SK-N-SH (cell line): ENCODE measurements at regions not wholly inside any gene's neighbourhood (a gene's known extent, or its start where the extent isn't known, plus 50 kb on each side); places are given as distances from the start of the nearest gene placed in this dataset.

Experiments used
- CTCF ChIA-PET: fragments of 300-600, 350-600 bp; formaldehyde crosslinking; extraction: SDS; loops from one replicate; lab custom pipeline; 2021; lab: Yijun Ruan, JAX
- POLR2A ChIA-PET: fragments of 350-600 bp; sonication (Branson Sonifier 250); formaldehyde crosslinking; extraction: SDS; loops from one replicate; lab custom pipeline; 2020; ENCODE audit warnings: antibody characterized with exemption, inconsistent platforms; lab: Yijun Ruan, JAX
- DNase-seq: peaks from one replicate; pipeline ENCODE4 v3.0.0; 2012
- H2AFZ ChIP-seq: fragments of 200-600 bp; sonication (generic); 2 replicates; pipeline ENCODE4 v1.8.1; 2016; ENCODE audit warnings: antibody characterized with exemption, mild to moderate bottlenecking, low read depth
- H3F3A ChIP-seq: fragments of 200-600 bp; sonication (generic); replicated peaks from 2 replicates; pipeline ENCODE3; 2016; ENCODE audit warnings: antibody characterized with exemption, mild to moderate bottlenecking; ENCODE audit not compliant: insufficient read depth
- H3K27ac ChIP-seq, 2 experiments: fragments of 200-500 bp in 1 of 2; fragments of 200-600 bp in 1 of 2; sonication (Bioruptor generic) in 1 of 2; sonication (generic), shearing (Covaris generic) in 1 of 2; 2 replicates each; pipeline versions ENCODE4 v1.5.1 to v1.6.1; 2014 to 2016; ENCODE audit warnings: low read depth in 2 of 2, inconsistent platforms in 1 of 2, low read length in 1 of 2, mild to moderate bottlenecking in 1 of 2, mixed read lengths in 1 of 2
- H3K27me3 ChIP-seq: fragments of 200-600 bp; sonication (generic), shearing (Covaris generic); 2 replicates; pipeline ENCODE4 v1.6.1; 2016; ENCODE audit warnings: mixed run types; ENCODE audit not compliant: insufficient read depth
- H3K36me3 ChIP-seq, 2 experiments: fragments of 200-500 bp in 1 of 2; fragments of 200-600 bp in 1 of 2; sonication (Bioruptor generic) in 1 of 2; sonication (generic) in 1 of 2; replicated peaks in 1 of 2; 2 replicates each; pipeline versions ENCODE3 to v1.5.1; 2014 to 2016; ENCODE audit warnings: low read length in 1 of 2, mild to moderate bottlenecking in 1 of 2; ENCODE audit not compliant: insufficient read depth in 2 of 2, control insufficient read depth in 1 of 2
- H3K4me1 ChIP-seq, 2 experiments: fragments of 200-500 bp in 1 of 2; fragments of 200-600 bp in 1 of 2; sonication (Bioruptor generic) in 1 of 2; sonication (generic), shearing (Covaris generic) in 1 of 2; 2 replicates each; pipeline versions ENCODE4 v1.5.1 to v1.6.1; 2014 to 2016; ENCODE audit warnings: low read depth in 1 of 2, low read length in 1 of 2, mixed run types in 1 of 2; ENCODE audit not compliant: insufficient read depth in 2 of 2, control insufficient read depth in 1 of 2
- H3K4me2 ChIP-seq: fragments of 200-600 bp; sonication (generic), shearing (Covaris generic); 2 replicates; pipeline ENCODE4 v1.6.1; 2017; ENCODE audit warnings: mixed run types
- H3K4me3 ChIP-seq, 2 experiments: fragments of 200-500 bp in 1 of 2; fragments of 200-600 bp in 1 of 2; sonication (Bioruptor generic) in 1 of 2; sonication (generic), shearing (Covaris generic) in 1 of 2; 2 replicates each; pipeline versions ENCODE4 v1.5.1 to v1.8.1; 2014 to 2016; ENCODE audit warnings: low read depth in 2 of 2, inconsistent platforms in 1 of 2, low read length in 1 of 2, mild to moderate bottlenecking in 1 of 2, mixed read lengths in 1 of 2, moderate library complexity in 1 of 2
- H3K79me2 ChIP-seq: fragments of 200-600 bp; sonication (generic); 2 replicates; pipeline ENCODE4 v1.8.1; 2017; ENCODE audit warnings: mild to moderate bottlenecking; ENCODE audit not compliant: insufficient read depth
- H3K9ac ChIP-seq: fragments of 200-600 bp; sonication (generic); 2 replicates; pipeline ENCODE4 v1.6.1; 2017; ENCODE audit warnings: mixed run types
- H3K9me2 ChIP-seq: fragments of 200-600 bp; sonication (generic); 2 replicates; pipeline ENCODE4 v1.6.1; 2017; ENCODE audit warnings: mixed run types
- H3K9me3 ChIP-seq: fragments of 200-600 bp; sonication (generic); 2 replicates; pipeline ENCODE4 v1.6.1; 2017; ENCODE audit warnings: mixed run types, mild to moderate bottlenecking, moderate library complexity
- H4K20me1 ChIP-seq: fragments of 200-600 bp; sonication (generic); 2 replicates; pipeline ENCODE4 v1.6.1; 2017; ENCODE audit warnings: mild to moderate bottlenecking, mixed run types; ENCODE audit not compliant: insufficient read depth
- CHD2 ChIP-seq: fragments of 150-350 bp; IDR thresholded peaks from 2 replicates; pipeline ENCODE4 v1.6.1; 2018; ENCODE audit warnings: low read length; ENCODE audit not compliant: partially characterized antibody
- EP300 ChIP-seq, 2 experiments: IDR thresholded peaks; 2 replicates each; pipeline versions ENCODE4 v1.4.0 to v1.6.1; 2012; ENCODE audit warnings: borderline replicate concordance in 1 of 2, low read depth in 1 of 2, low read length in 1 of 2
- FOXJ3 ChIP-seq: sonication (generic); formaldehyde crosslinking; IDR thresholded peaks from 2 replicates; pipeline ENCODE4 v1.5.1; 2020; ENCODE audit warnings: mild to moderate bottlenecking, missing genetic modification reagents
- FOXM1 ChIP-seq: IDR thresholded peaks from 2 replicates; pipeline ENCODE4 v1.4.0; 2012; ENCODE audit warnings: low read depth, mild to moderate bottlenecking
- GABPA ChIP-seq: IDR thresholded peaks from 2 replicates; pipeline ENCODE4 v1.4.0; 2012; ENCODE audit warnings: low read depth, mild to moderate bottlenecking
- GATA2 ChIP-seq: sonication (generic); formaldehyde crosslinking; IDR thresholded peaks from 2 replicates; pipeline ENCODE4 v1.5.0; 2020; ENCODE audit warnings: mild to moderate bottlenecking, missing genetic modification reagents
- MXI1 ChIP-seq: IDR thresholded peaks from 2 replicates; pipeline ENCODE4 v1.6.1; 2012; ENCODE audit warnings: mild to moderate bottlenecking, low read depth, low read length, improper control_type of control experiment
- NFIC ChIP-seq: IDR thresholded peaks from 2 replicates; pipeline ENCODE4 v1.4.0; 2012; ENCODE audit warnings: borderline replicate concordance
- RAD21 ChIP-seq: IDR thresholded peaks from 2 replicates; pipeline ENCODE4 v1.6.1; 2012; ENCODE audit warnings: mild to moderate bottlenecking, low read length
- RCOR1 ChIP-seq: fragments of 150-350 bp; IDR thresholded peaks from 2 replicates; pipeline ENCODE4 v1.6.1; 2017; ENCODE audit warnings: antibody characterized with exemption, low read length
- REST ChIP-seq: IDR thresholded peaks from 2 replicates; pipeline ENCODE4 v1.6.1; 2012; ENCODE audit warnings: mild to moderate bottlenecking, low read depth, low read length, moderate library complexity
- TAF1 ChIP-seq: IDR thresholded peaks from 2 replicates; pipeline ENCODE4 v1.6.1; 2012; ENCODE audit warnings: low read depth, mild to moderate bottlenecking, low read length, moderate library complexity, borderline replicate concordance
- TCF12 ChIP-seq: IDR thresholded peaks from 2 replicates; pipeline ENCODE4 v1.4.0; 2012
- TEAD4 ChIP-seq: IDR thresholded peaks from 2 replicates; pipeline ENCODE4 v1.4.0; 2012; ENCODE audit warnings: mild to moderate bottlenecking, borderline replicate concordance; ENCODE audit not compliant: insufficient read depth
- USF1 ChIP-seq: IDR thresholded peaks from 2 replicates; pipeline ENCODE4 v1.4.0; 2012; ENCODE audit warnings: low read depth, borderline replicate concordance
- USF2 ChIP-seq: fragments of 150-350 bp; IDR thresholded peaks from 2 replicates; pipeline ENCODE4 v1.6.1; 2017; ENCODE audit warnings: antibody characterized with exemption, low read length, low read depth, borderline replicate concordance
- YY1 ChIP-seq: IDR thresholded peaks from 2 replicates; pipeline ENCODE4 v1.4.0; 2012; ENCODE audit warnings: low read depth, mild to moderate bottlenecking
- WGBS: methylation state at CpG from one replicate; pipeline ENCODE4 v1.1.6; 2017; ENCODE audit warnings: low lambda C conversion rate; 5-methylcytosine and 5-hydroxymethylcytosine counted together
- TF ChIP-seq, protein P1 (sequence below): fragments of 150-350 bp; IDR thresholded peaks from 2 replicates; pipeline ENCODE4 v1.6.1; 2016; ENCODE audit warnings: mild to moderate bottlenecking, low read depth, low read length

- peaks cover 60 to 61% of the 10 kb centered on the region in 2 experiments; a peak in 3 of 4 replicates for H3K4me1 ChIP-seq
- peak overlapping the region; percentile 77 for H3K9ac ChIP-seq
- DNase-seq = peak; percentile 61
- TF ChIP-seq YY1 = no peak
- no peak for TF ChIP-seq REST
- TF ChIP-seq TCF12 = 0 out of 2 replicates have a peak, but pooled peaks have one; percentile 5
- TF ChIP-seq TEAD4 = no peak
- TF ChIP-seq MXI1 = 0 out of 2 replicates have a peak, but pooled peaks have one; percentile 44
- TF ChIP-seq, protein P1, sequence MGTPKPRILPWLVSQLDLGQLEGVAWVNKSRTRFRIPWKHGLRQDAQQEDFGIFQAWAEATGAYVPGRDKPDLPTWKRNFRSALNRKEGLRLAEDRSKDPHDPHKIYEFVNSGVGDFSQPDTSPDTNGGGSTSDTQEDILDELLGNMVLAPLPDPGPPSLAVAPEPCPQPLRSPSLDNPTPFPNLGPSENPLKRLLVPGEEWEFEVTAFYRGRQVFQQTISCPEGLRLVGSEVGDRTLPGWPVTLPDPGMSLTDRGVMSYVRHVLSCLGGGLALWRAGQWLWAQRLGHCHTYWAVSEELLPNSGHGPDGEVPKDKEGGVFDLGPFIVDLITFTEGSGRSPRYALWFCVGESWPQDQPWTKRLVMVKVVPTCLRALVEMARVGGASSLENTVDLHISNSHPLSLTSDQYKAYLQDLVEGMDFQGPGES = no peak
- TF ChIP-seq, all 33 proteins: peak for 2
- ChIA-PET CTCF (interaction anchor here (0.9 to 4.5 kb wide), 10 partner anchors 8 to 172 kb away, joined by 3 to 24 read pairs (median 4); no protein-coding TSS in a partner anchor), POLR2A (no interaction called here)
- Histone ChIP-seq H3K27me3 (no peaks in the 10 kb centered on the region), H3K27ac (peak overlapping the region; percentile 92 to 98), H3K4me2 (peak overlapping the region; percentile 76), H3K36me3 (no peaks in the 10 kb centered on the region), H4K20me1 (no peaks in the 10 kb centered on the region), H3K9me3 (no peaks in the 10 kb centered on the region), H3K79me2 (peaks cover 73% of the 10 kb centered on the region), H3K4me3 (peak overlapping the region in 1 of 2 experiments; percentile 40; a peak in 3 of 4 replicates), H2AFZ (no peak overlapping the region; the same call in 1 of the 2 replicates), H3F3A (peaks cover 40% of the 10 kb centered on the region), H3K9me2 (no peaks in the 10 kb centered on the region)
- WGBS = 66% methylated on average over 29 of the region's 36 CpGs
These were observed 182.8 kb downstream of the SEC14L1 start for GRCh38 chr17:77323413-77324171.

GRCh38 chr17:77324227-77324626 is 183.5 kb downstream of the SEC14L1 start:
- POLR2A ChIA-PET = no interaction called here
- Histone ChIP-seq H3F3A (peaks cover 34% of the 10 kb centered on the region), H3K27me3 (no peaks in the 10 kb centered on the region), H3K9me2 (no peaks in the 10 kb centered on the region), H3K9ac (peak overlapping the region; percentile 77; the same call in 1 of the 2 replicates), H2AFZ (no peak overlapping the region), H3K4me3 (no peak overlapping the region), H4K20me1 (no peaks in the 10 kb centered on the region), H3K36me3 (no peaks in the 10 kb centered on the region), H3K4me1 (peaks cover 55 to 60% of the 10 kb centered on the region in 2 experiments; a peak in 3 of 4 replicates), H3K27ac (peak overlapping the region; percentile 92 to 98), H3K4me2 (peak overlapping the region; percentile 76)
- WGBS = 94% methylated on average over 8 of the region's 8 CpGs
- CTCF ChIA-PET = interaction anchor here (1.0 to 4.5 kb wide), 6 partner anchors 8 to 106 kb away, joined by 3 to 24 read pairs (median 3); no protein-coding TSS in a partner anchor
- peak; percentile 24 for DNase-seq
- TF ChIP-seq USF1 (no peak), NFIC (no peak), EP300 (IDR thresholded peaks at IDR 0.05; ENCODE audit: borderline replicate concordance in 1 of 2, low read depth in 1 of 2, low read length in 1 of 2) (no peak), TAF1 (no peak), USF2 (no peak), RAD21 (no peak), GABPA (no peak), FOXJ3 (CRISPR knock-in tag) (no peak), YY1 (no peak), FOXM1 (no peak), GATA2 (CRISPR knock-in tag) (no peak), CHD2 (no peak), RCOR1 (no peak)
- TF ChIP-seq, all 33 proteins: peak for 0
- Histone ChIP-seq H3K79me2 (peaks cover 78% of the 10 kb centered on the region), H3K9me3 (no peaks in the 10 kb centered on the region)
